WERI-Rb-1 (cell line): ENCODE measurements at regions not wholly inside any gene's neighbourhood (a gene's known extent, or its start where the extent isn't known, plus 50 kb on each side); places are given as distances from the start of the nearest gene placed in this dataset.

Source experiments
- DNase-seq: peaks from one replicate; pipeline ENCODE4 v3.0.0-alpha.2; 2020
- H3K27ac ChIP-seq: fragments of 250-450 bp; sonication (Bioruptor Pico); 2 replicates; pipeline ENCODE4 v1.5.1; 2020; ENCODE audit warnings: mild to moderate bottlenecking, moderate library complexity
- H3K27me3 ChIP-seq: fragments of 250-450 bp; sonication (Bioruptor Pico); 2 replicates; pipeline ENCODE4 v1.5.1; 2021; ENCODE audit warnings: mild to moderate bottlenecking, low read depth, moderate library complexity; ENCODE audit not compliant: insufficient read depth, severe bottlenecking
- H3K36me3 ChIP-seq: fragments of 250-450 bp; sonication (Bioruptor Pico); 2 replicates; pipeline ENCODE4 v1.5.1; 2020; ENCODE audit warnings: mild to moderate bottlenecking, moderate library complexity
- H3K4me3 ChIP-seq: 2 replicates; pipeline ENCODE4 v1.5.1; 2011; ENCODE audit warnings: low read depth, mild to moderate bottlenecking, control low read depth, low read length
- H3K9me3 ChIP-seq: fragments of 250-450 bp; sonication (Bioruptor Pico); 2 replicates; pipeline ENCODE4 v1.5.1; 2021; ENCODE audit warnings: mild to moderate bottlenecking, moderate library complexity; ENCODE audit not compliant: severe bottlenecking
- TF ChIP-seq, protein P1 (sequence below): IDR thresholded peaks from 2 replicates; pipeline ENCODE4 v1.5.1; 2011; ENCODE audit warnings: low read depth, mild to moderate bottlenecking, control low read depth, inconsistent platforms, low read length

DNA sequence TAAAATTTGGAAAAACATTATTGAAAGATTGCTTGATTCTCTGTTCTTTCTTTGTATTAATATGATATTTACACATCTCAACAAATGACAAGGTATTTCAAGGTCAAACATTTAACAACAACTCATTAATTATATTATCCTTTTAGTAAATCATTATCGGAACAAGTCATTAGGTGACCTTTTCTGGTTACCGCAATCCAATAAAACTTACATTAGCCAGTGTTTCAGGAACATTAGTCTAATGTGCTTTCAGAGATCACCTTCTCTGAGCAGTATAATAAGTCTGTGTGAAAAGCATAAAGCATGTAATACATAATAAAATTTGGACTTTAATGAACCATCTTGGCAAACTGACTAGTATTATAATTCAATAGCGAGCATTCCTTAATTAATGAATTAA is 1466.4 kb downstream of the FAM181B start:
- no peaks in the 10 kb centered on the region for H3K9me3 ChIP-seq
- TF ChIP-seq, protein P1, sequence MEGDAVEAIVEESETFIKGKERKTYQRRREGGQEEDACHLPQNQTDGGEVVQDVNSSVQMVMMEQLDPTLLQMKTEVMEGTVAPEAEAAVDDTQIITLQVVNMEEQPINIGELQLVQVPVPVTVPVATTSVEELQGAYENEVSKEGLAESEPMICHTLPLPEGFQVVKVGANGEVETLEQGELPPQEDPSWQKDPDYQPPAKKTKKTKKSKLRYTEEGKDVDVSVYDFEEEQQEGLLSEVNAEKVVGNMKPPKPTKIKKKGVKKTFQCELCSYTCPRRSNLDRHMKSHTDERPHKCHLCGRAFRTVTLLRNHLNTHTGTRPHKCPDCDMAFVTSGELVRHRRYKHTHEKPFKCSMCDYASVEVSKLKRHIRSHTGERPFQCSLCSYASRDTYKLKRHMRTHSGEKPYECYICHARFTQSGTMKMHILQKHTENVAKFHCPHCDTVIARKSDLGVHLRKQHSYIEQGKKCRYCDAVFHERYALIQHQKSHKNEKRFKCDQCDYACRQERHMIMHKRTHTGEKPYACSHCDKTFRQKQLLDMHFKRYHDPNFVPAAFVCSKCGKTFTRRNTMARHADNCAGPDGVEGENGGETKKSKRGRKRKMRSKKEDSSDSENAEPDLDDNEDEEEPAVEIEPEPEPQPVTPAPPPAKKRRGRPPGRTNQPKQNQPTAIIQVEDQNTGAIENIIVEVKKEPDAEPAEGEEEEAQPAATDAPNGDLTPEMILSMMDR: no peak
- H3K27me3 ChIP-seq: no peaks in the 10 kb centered on the region
- no peak overlapping the region for H3K27ac ChIP-seq
- DNase-seq: no peak
- no peaks in the 10 kb centered on the region for H3K36me3 ChIP-seq
- H3K4me3 ChIP-seq: no peak overlapping the region

- no peak for DNase-seq
- TF ChIP-seq, protein P1: no peak
- Histone ChIP-seq H3K27me3 (no peaks in the 10 kb centered on the region), H3K27ac (no peak overlapping the region), H3K9me3 (no peaks in the 10 kb centered on the region), H3K36me3 (no peaks in the 10 kb centered on the region), H3K4me3 (no peak overlapping the region)
These were observed 1474.2 kb downstream of the FAM181B start for GRCh38 chr11:81259471-81259870.

DNA sequence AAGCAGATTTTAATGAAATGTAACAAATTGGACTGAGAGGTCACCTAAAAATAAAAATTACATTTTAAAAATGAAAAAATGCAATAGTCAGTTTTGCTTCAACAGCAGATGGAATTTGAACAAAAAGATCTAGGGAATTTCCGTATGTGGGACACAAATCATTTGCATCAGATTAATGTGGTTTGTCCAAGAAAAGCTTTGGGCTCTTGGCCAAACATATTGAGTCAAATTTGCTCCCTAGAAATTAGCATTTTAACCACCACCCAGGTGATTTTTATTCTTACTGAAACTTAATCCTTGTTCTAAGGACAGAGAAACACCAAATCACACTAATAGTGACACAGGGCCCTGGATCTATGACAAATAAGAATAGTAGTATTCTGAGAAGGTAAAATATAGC is 1477.8 kb downstream of the FAM181B start:
- Histone ChIP-seq H3K27ac (no peak overlapping the region), H3K27me3 (no peaks in the 10 kb centered on the region), H3K9me3 (no peaks in the 10 kb centered on the region), H3K4me3 (no peak overlapping the region), H3K36me3 (no peaks in the 10 kb centered on the region)
- TF ChIP-seq, protein P1: no peak
- DNase-seq: no peak

- H3K36me3 ChIP-seq: no peaks in the 10 kb centered on the region
- TF ChIP-seq, protein P1: no peak
- DNase-seq: no peak
- no peaks in the 10 kb centered on the region for H3K27me3 ChIP-seq
- H3K4me3 ChIP-seq: no peak overlapping the region
- no peaks in the 10 kb centered on the region for H3K9me3 ChIP-seq
- H3K27ac ChIP-seq: no peak overlapping the region
These were observed 1480.4 kb downstream of the FAM181B start for GRCh38 chr11:81253244-81253643.

DNA sequence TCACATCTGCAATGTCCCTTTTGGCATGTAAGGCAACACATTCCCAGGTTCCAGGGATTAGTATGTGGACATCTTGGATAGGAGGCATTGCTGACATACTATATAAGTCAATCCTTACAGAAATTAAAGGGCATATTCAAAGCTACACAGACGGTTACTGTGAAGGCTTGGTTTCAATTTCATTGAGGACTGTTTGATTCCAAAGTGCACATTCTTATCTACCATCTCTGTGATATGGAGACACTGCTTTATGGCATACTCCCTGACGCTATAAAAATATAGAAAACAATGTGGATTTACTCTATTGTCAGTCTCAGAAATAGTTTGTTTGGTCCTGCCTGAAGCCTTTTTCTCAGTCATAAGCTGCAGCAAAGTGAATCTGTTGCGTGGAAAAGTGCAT is 1486.7 kb downstream of the FAM181B start:
- H3K27ac ChIP-seq: no peak overlapping the region
- H3K9me3 ChIP-seq: no peaks in the 10 kb centered on the region
- TF ChIP-seq, protein P1: no peak
- H3K36me3 ChIP-seq: no peaks in the 10 kb centered on the region
- no peak overlapping the region for H3K4me3 ChIP-seq
- H3K27me3 ChIP-seq: no peaks in the 10 kb centered on the region
- DNase-seq: no peak

GRCh38 chr11:81245791-81246190 is 1487.9 kb downstream of the FAM181B start:
- no peak for DNase-seq
- Histone ChIP-seq H3K27me3 (no peaks in the 10 kb centered on the region), H3K4me3 (no peak overlapping the region), H3K9me3 (no peaks in the 10 kb centered on the region), H3K36me3 (no peaks in the 10 kb centered on the region), H3K27ac (no peak overlapping the region)
- TF ChIP-seq, protein P1: no peak
